ENCODE measurements at regions not wholly inside any gene's neighbourhood (a gene's known extent, or its start where the extent isn't known, plus 50 kb on each side); places are given as distances from the start of the nearest gene placed in this dataset.
"Not testable (repeated sequence)": the region's sequence is repeated elsewhere in the genome, so short reads cannot be mapped to it uniquely, and the experiment has no call there.

GRCh38 chr7:146017366-146017765 is 99.2 kb upstream of the CNTNAP2 start:
- not testable (repeated sequence) for TF ChIP-seq CTCF (IDR thresholded peaks at IDR 0.05; ENCODE audit: low read depth, low read length, poor library complexity, severe bottlenecking); EZH2phosphoT487 (IDR thresholded peaks at IDR 0.05; ENCODE audit: borderline replicate concordance, low read length)
